Muscle of leg (tissue), 3 donors: ENCODE measurements at regions not wholly inside any gene's neighbourhood (a gene's known extent, or its start where the extent isn't known, plus 50 kb on each side); places are given as distances from the start of the nearest gene placed in this dataset.

ENCODE experiments used
- DNase-seq: peaks from one replicate; pipeline ENCODE4 v3.0.0; 2013
- H3K27ac ChIP-seq: one replicate; pipeline ENCODE4 v1.5.1; 2013; ENCODE audit warnings: mild to moderate bottlenecking, low read length, control low read depth
- H3K27me3 ChIP-seq: one replicate; pipeline ENCODE4 v1.6.1; 2013; ENCODE audit warnings: low read length; ENCODE audit not compliant: control insufficient read depth, insufficient read depth
- H3K36me3 ChIP-seq: one replicate; pipeline ENCODE4 v1.6.1; 2013; ENCODE audit warnings: low read length; ENCODE audit not compliant: control insufficient read depth, insufficient read depth
- H3K4me1 ChIP-seq: one replicate; pipeline ENCODE4 v1.6.1; 2013; ENCODE audit warnings: low read length; ENCODE audit not compliant: control insufficient read depth, insufficient read depth
- H3K4me3 ChIP-seq: one replicate; pipeline ENCODE4 v1.5.1; 2013; ENCODE audit warnings: low read length, control low read depth
- H3K9me3 ChIP-seq: replicated peaks from 2 replicates; pipeline ENCODE4 v1.6.1; 2013; ENCODE audit warnings: low read depth, low read length; ENCODE audit not compliant: control insufficient read depth
- WGBS: methylation state at CpG from one replicate; pipeline ENCODE4 v1.1.5; 2013; ENCODE audit warnings: missing lambda C conversion rate; ENCODE audit not compliant: insufficient coverage; 5-methylcytosine and 5-hydroxymethylcytosine counted together

DNA sequence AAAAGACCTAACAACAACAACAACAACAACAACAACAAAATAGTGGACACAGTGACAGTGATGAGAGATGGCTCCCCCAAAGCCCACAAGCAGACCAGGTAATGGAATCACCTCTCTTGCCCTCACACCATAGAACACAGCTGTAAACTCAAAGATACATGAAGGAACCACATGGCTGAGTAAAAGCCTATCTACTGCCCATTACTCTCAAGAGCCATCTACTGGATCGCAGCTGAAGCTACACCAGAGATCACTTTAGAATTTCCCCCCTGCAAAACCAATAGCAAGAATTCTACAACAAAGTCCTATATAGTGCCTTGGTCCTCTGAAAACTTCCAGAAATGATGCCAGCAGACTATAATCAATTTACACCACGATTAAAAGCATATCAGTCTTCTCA is 1537.6 kb upstream of the CDH9 start:
- DNase-seq = no peak
- H3K9me3 ChIP-seq = peaks cover 13% of the 10 kb centered on the region
- H3K27ac ChIP-seq = no peak overlapping the region
- WGBS = 100% methylated on average over 1 of the region's 2 CpGs
- H3K4me1 ChIP-seq = no peaks in the 10 kb centered on the region
- no peaks in the 10 kb centered on the region for H3K36me3 ChIP-seq
- H3K4me3 ChIP-seq = no peak overlapping the region
- H3K27me3 ChIP-seq = no peaks in the 10 kb centered on the region

DNA sequence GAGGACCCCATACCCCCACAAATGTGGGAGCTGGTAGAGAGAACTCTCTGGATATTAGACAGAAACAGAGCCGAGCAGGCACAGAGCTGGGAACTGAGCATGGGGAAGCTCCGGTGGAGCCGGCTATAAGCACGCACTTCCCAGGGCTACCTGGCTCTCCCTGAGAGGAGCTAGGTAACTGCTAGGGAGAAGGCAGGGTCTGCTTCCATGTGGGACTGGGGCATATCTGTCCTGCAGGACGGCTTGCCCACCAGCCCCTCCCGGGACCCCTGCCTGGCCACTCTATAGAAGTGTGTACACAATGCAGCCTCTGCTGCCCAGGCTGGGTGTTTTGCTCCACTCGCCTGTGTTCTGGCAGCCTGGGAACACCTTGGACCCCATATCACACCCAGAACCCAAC is 1537.0 kb upstream of the CDH9 start:
- no peaks in the 10 kb centered on the region for H3K27me3 ChIP-seq
- H3K4me3 ChIP-seq = no peak overlapping the region
- H3K9me3 ChIP-seq = peaks cover 13% of the 10 kb centered on the region
- no peak overlapping the region for H3K27ac ChIP-seq
- 90% methylated on average over 3 of the region's 7 CpGs for WGBS
- no peaks in the 10 kb centered on the region for H3K36me3 ChIP-seq
- H3K4me1 ChIP-seq = no peaks in the 10 kb centered on the region
- DNase-seq = no peak

DNA sequence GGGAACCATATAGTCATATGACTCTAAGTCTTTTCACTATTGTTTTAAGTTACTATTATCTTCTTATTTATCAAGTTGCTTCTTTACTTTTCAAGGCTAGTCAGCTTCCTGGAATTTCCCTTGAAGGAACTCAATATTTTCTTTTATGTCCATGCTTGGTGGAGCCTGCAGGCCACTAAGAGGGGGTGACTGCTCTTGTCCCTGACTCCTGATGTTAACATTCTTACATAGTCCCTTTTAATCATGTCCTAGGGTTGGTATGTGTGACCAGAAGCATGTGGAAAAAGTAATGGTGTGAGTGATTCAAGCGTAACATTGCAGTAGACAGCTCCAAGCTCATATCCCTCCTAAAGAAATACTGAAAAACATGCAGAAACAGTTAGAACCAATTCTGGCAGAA is 1536.2 kb upstream of the CDH9 start:
- Histone ChIP-seq H3K4me3 (no peak overlapping the region), H3K27me3 (no peaks in the 10 kb centered on the region), H3K27ac (no peak overlapping the region), H3K4me1 (no peaks in the 10 kb centered on the region), H3K9me3 (peaks cover 13% of the 10 kb centered on the region), H3K36me3 (no peaks in the 10 kb centered on the region)
- WGBS = no CpG with 5 or more reads among the region's 1 CpG
- no peak for DNase-seq

DNA sequence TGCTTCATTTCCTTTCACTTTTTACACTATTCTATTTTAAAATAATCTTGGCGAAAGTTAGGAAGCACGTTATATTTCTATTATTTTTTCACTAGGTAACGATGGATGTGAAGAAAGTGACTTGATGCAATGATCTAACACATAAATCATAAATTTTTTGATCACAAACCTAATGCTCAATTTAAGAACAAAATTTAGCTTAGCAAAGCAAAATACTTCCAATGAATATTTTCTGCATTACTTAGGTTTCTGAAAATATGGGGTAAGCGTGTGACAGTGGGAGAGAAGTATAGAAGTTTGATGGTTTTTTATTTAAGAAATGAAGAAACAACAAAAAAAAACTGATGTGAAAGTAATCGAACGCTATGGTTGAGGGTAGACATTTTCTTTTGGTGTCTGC is 1528.7 kb upstream of the CDH9 start:
- Histone ChIP-seq H3K36me3 (no peaks in the 10 kb centered on the region), H3K27ac (no peak overlapping the region), H3K4me1 (no peaks in the 10 kb centered on the region), H3K4me3 (no peak overlapping the region), H3K27me3 (no peaks in the 10 kb centered on the region), H3K9me3 (no peaks in the 10 kb centered on the region)
- WGBS = no CpG with 5 or more reads among the region's 6 CpGs
- DNase-seq = no peak

- Histone ChIP-seq H3K27me3 (no peaks in the 10 kb centered on the region), H3K4me1 (no peaks in the 10 kb centered on the region), H3K9me3 (peaks cover 6% of the 10 kb centered on the region), H3K36me3 (no peaks in the 10 kb centered on the region), H3K27ac (no peak overlapping the region), H3K4me3 (no peak overlapping the region)
- no peak for DNase-seq
Measured at GRCh38 chr5:28561522-28561921, 1523.1 kb upstream of the CDH9 start.

DNA sequence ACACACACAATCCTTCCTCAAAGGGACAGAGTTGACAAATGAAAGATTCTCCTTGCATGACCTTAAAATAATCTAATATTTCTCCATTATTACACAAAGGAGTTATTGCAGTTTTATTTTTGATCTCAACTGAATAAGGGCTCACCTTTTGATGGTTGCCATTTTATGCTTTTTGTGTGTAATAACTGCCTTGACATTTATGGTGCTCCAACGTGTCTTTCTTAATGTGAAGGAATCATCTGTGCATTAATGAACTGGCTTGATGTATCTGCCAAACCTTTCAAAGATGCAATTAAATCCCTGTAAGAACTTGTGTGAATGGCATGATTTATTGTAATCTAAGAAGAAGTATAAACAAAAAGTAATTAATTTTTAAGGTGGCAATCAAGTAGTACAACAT is 1519.8 kb upstream of the CDH9 start:
- no peak overlapping the region for H3K4me3 ChIP-seq
- H3K27ac ChIP-seq = no peak overlapping the region
- no peaks in the 10 kb centered on the region for H3K27me3 ChIP-seq
- no CpG with 5 or more reads among the region's 1 CpG for WGBS
- no peak for DNase-seq
- no peaks in the 10 kb centered on the region for H3K36me3 ChIP-seq
- peaks cover 6% of the 10 kb centered on the region for H3K9me3 ChIP-seq
- H3K4me1 ChIP-seq = no peaks in the 10 kb centered on the region

GRCh38 chr5:28557114-28557513 is 1518.7 kb upstream of the CDH9 start:
- no peak overlapping the region for H3K4me3 ChIP-seq
- no peaks in the 10 kb centered on the region for H3K4me1 ChIP-seq
- H3K36me3 ChIP-seq = no peaks in the 10 kb centered on the region
- H3K9me3 ChIP-seq = peaks cover 6% of the 10 kb centered on the region
- DNase-seq = no peak
- no peaks in the 10 kb centered on the region for H3K27me3 ChIP-seq
- no peak overlapping the region for H3K27ac ChIP-seq

GRCh38 chr5:28549588-28549987 is 1511.2 kb upstream of the CDH9 start:
- Histone ChIP-seq H3K27me3 (no peaks in the 10 kb centered on the region), H3K27ac (no peak overlapping the region), H3K4me1 (no peaks in the 10 kb centered on the region), H3K36me3 (no peaks in the 10 kb centered on the region), H3K9me3 (no peaks in the 10 kb centered on the region), H3K4me3 (no peak overlapping the region)
- DNase-seq = no peak
- WGBS = no CpG with 5 or more reads among the region's 2 CpGs

DNA sequence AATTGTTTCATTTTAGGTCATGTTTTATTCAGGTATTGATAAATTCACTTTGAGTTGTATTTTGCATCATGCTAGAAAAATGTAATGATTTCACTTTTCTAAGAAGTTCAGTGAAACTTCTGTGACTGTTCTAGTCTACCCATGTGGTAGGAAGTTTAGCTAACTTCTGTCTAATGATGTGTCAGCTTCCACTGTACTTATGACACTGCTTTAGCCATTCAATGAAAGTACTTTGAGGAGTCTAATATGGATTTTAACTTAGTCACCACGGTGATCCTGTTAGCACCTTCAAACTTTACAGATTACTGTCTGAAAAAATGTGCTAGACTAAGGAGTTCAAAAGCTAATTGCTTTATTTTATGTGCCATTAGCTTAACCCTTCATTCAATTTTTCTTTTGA is 1510.5 kb upstream of the CDH9 start:
- H3K27ac ChIP-seq = no peak overlapping the region
- no peaks in the 10 kb centered on the region for H3K9me3 ChIP-seq
- no peaks in the 10 kb centered on the region for H3K27me3 ChIP-seq
- no CpG with 5 or more reads among the region's 1 CpG for WGBS
- no peak for DNase-seq
- H3K36me3 ChIP-seq = no peaks in the 10 kb centered on the region
- H3K4me3 ChIP-seq = no peak overlapping the region
- no peaks in the 10 kb centered on the region for H3K4me1 ChIP-seq

- Histone ChIP-seq H3K27me3 (no peaks in the 10 kb centered on the region), H3K4me1 (no peaks in the 10 kb centered on the region), H3K27ac (no peak overlapping the region), H3K36me3 (no peaks in the 10 kb centered on the region), H3K9me3 (no peaks in the 10 kb centered on the region), H3K4me3 (no peak overlapping the region)
- no peak for DNase-seq
Measured at GRCh38 chr5:28544501-28544900, 1506.1 kb upstream of the CDH9 start.

DNA sequence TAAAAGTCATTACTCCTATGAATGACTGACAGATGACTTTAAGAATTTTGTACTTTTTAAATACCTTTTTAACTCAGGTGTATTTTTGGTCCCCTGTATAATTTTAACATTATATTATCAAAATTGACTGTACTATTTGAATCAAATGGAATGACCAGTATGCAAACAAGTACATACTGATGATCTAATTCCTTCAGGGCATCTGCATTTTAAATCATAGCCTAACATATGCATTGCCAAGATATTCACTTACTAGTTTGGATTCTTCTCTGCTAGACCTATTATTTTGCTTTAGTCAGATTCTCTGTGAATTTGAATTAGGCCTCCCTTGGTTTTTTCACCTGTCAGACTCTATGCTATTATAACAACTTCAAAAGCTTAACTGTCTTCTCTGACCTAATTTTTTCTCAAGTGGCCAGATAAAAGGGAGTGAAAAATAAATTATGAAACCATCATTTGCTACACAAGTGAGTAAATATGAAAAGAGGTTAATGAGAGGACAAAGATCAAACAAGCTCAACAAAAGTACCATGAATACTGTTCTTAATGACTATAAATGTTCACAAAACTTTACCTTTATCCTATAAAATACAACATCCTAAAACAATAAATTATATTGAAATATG is 1505.2 kb upstream of the CDH9 start:
- no peak overlapping the region for H3K4me3 ChIP-seq
- H3K4me1 ChIP-seq = no peaks in the 10 kb centered on the region
- no peaks in the 10 kb centered on the region for H3K36me3 ChIP-seq
- no peak overlapping the region for H3K27ac ChIP-seq
- no peaks in the 10 kb centered on the region for H3K27me3 ChIP-seq
- peak; percentile 29 for DNase-seq
- no peaks in the 10 kb centered on the region for H3K9me3 ChIP-seq
